ENCODE measurements at regions not wholly inside any gene's neighbourhood (a gene's known extent, or its start where the extent isn't known, plus 50 kb on each side); places are given as distances from the start of the nearest gene placed in this dataset.

GRCh38 chr6:160899671-160900430 lies 91.7 kb upstream of the MAP3K4 start:
- no peak for DNase-seq (ENCODE audit: low spot score)

GRCh38 chr6:160911949-160912348 lies 79.6 kb upstream of the MAP3K4 start:
- DNase-seq (ENCODE audit: low spot score), result no peak

GRCh38 chr6:160912411-160912810 lies 79.2 kb upstream of the MAP3K4 start:
- no peak for DNase-seq (ENCODE audit: low spot score)

GRCh38 chr6:160917572-160917971 lies 74.0 kb upstream of the MAP3K4 start:
- DNase-seq (ENCODE audit: low spot score), result no peak

- no peak for DNase-seq (ENCODE audit: low spot score)
Measured at GRCh38 chr6:160919723-160920440, 71.7 kb upstream of the MAP3K4 start.

GRCh38 chr6:160921095-160921494 lies 70.5 kb upstream of the MAP3K4 start:
- no peak for DNase-seq (ENCODE audit: low spot score)

GRCh38 chr6:160926281-160927276 lies 65.0 kb upstream of the MAP3K4 start:
- no peak for DNase-seq (ENCODE audit: low spot score)

- no peak for DNase-seq (ENCODE audit: low spot score)
Measured at GRCh38 chr6:160927416-160927815, 64.2 kb upstream of the MAP3K4 start.

GRCh38 chr6:160929361-160929760 lies 62.2 kb upstream of the MAP3K4 start:
- no peak for DNase-seq (ENCODE audit: low spot score)

- no peak for DNase-seq (ENCODE audit: low spot score)
Measured at GRCh38 chr6:160929831-160930230, 61.7 kb upstream of the MAP3K4 start.

GRCh38 chr6:160930547-160931377 lies 60.8 kb upstream of the MAP3K4 start:
- DNase-seq (ENCODE audit: low spot score), result peak; percentile 57

GRCh38 chr6:160931378-160932310 lies 59.9 kb upstream of the MAP3K4 start:
- no peak for DNase-seq (ENCODE audit: low spot score)

- peak; percentile 30 for DNase-seq (ENCODE audit: low spot score)
Measured at GRCh38 chr6:160933256-160933655, 58.3 kb upstream of the MAP3K4 start.

- DNase-seq (ENCODE audit: low spot score), result no peak
Measured at GRCh38 chr6:160934157-160934556, 57.4 kb upstream of the MAP3K4 start.

- DNase-seq (ENCODE audit: low spot score), result no peak
Measured at GRCh38 chr6:160940197-160940596, 51.4 kb upstream of the MAP3K4 start.
